SK-N-MC (cell line): ENCODE measurements at regions not wholly inside any gene's neighbourhood (a gene's known extent, or its start where the extent isn't known, plus 50 kb on each side); places are given as distances from the start of the nearest gene placed in this dataset.
A peak's percentile ranks its signal among the peaks of the same experiment; 100 is the strongest.

Experiments used
- DNase-seq: peaks from one replicate; pipeline ENCODE4 v3.0.0-alpha.2; 2011; ENCODE audit warnings: low read depth, low spot score
- H3K27ac ChIP-seq: fragments of 200-600 bp; sonication (generic); 2 replicates; pipeline ENCODE4 v1.5.1; 2016; ENCODE audit warnings: mixed run types
- H3K36me3 ChIP-seq: fragments of 200-600 bp; sonication (generic); 2 replicates; pipeline ENCODE4 v1.6.1; 2017; ENCODE audit warnings: antibody characterized with exemption, low read length, mixed read lengths; ENCODE audit not compliant: insufficient read depth
- H3K4me3 ChIP-seq: fragments of 200-600 bp; sonication (generic); 2 replicates; pipeline ENCODE4 v1.5.1; 2016
- H3K9ac ChIP-seq: fragments of 200-600 bp; sonication (generic); 2 replicates; pipeline ENCODE4 v1.8.0; 2017; ENCODE audit warnings: mixed run types, mixed read lengths; ENCODE audit not compliant: insufficient read length
- H3K9me3 ChIP-seq: fragments of 200-600 bp; sonication (generic); 2 replicates; pipeline ENCODE4 v1.6.1; 2017; ENCODE audit warnings: low read depth, mild to moderate bottlenecking, antibody characterized with exemption, low read length, moderate library complexity, mixed read lengths
- EZH2 ChIP-seq: fragments of 200-600 bp; sonication (generic); IDR thresholded peaks from one replicate; pipeline ENCODE4 v1.6.1; 2017; ENCODE audit warnings: antibody characterized with exemption
- FOXP2 ChIP-seq: optimal IDR thresholded peaks from 2 replicates; pipeline ENCODE3; 2011; ENCODE audit warnings: mild to moderate bottlenecking, moderate library complexity; ENCODE audit not compliant: insufficient read depth; ENCODE audit errors: extremely low read length, control extremely low read depth
- POLR2AphosphoS5 ChIP-seq: IDR thresholded peaks from 2 replicates; pipeline ENCODE4 v1.6.1; 2012; ENCODE audit warnings: mild to moderate bottlenecking, low read depth, low read length, borderline replicate concordance

DNA sequence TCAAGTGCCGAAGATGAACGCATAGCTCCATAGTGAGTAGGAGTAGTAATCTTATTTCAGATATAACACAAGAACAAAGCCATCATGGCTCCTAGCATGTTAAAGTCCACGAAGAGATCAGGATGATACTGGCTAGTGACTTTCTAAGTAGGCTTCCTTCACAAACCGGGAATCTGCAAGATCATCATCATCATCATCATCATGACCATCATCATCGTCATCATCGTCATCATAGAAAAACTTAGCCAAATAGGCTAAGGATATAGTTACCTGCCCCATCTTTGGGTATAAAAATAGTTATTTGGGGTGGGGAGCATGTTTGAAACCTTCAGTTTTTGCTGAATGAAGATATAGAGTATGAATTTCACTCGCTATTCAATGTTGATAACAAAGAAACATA is 57.9 kb downstream of the PYDC2 start:
- TF ChIP-seq EZH2 (no peak), POLR2AphosphoS5 (no peak), FOXP2 (no peak)
- no peak for DNase-seq

DNA sequence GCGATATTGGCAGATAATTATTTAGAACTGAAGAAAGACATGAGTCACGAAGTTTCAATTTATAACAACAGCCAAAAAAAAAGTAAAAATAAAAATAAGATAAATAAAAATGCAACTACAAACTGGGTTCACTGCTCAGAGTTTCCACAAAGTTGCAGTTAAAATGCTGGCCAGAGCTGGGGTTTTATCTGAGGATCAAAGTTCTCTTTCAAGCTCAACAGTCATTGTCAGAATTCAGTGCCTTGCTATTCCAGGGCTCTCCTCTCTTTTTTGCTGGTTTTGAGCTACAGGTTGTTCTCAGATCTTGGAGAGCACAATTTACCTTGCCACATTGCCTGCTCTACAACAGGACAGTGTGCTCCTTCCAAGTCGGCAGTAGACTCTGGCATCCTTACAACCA is 60.1 kb downstream of the PYDC2 start:
- H3K27ac ChIP-seq = no peak overlapping the region
- H3K9me3 ChIP-seq = no peaks in the 10 kb centered on the region
- TF ChIP-seq POLR2AphosphoS5 = no peak
- TF ChIP-seq EZH2 = no peak
- TF ChIP-seq FOXP2 = no peak

More for the DNA sequence above, 57.9 kb downstream of the PYDC2 start:
- Histone ChIP-seq H3K27ac (0 out of 2 replicates have a peak overlapping the region, but pooled peaks have one; percentile 27), H3K36me3 (no peaks in the 10 kb centered on the region), H3K9me3 (no peaks in the 10 kb centered on the region), H3K4me3 (no peak overlapping the region), H3K9ac (no peak overlapping the region)

DNA sequence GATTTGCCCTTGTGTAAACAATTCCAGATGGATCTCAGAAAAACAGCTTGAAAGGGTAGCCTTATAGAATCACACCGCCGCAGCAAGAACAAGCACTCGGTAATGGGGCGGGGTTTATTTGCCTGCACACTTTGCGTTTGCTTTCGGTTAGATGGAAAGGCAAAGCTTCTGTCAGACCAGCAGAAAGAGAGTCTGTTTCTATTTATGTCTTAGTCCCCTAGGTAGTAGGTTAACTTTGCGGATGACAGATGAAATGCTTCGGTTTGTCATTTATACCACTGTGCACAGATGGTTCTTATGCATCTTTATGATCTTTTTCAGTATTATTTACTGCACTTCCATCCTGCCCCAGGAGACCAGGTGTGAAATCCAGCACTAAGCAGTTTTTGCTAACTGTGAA is 62.2 kb downstream of the PYDC2 start:
- H3K36me3 ChIP-seq = no peaks in the 10 kb centered on the region
- H3K9ac ChIP-seq = no peak overlapping the region
- no peak for DNase-seq
- no peak for TF ChIP-seq FOXP2
- no peak for TF ChIP-seq POLR2AphosphoS5
- no peak for TF ChIP-seq EZH2
- no peak overlapping the region for H3K4me3 ChIP-seq
- H3K27ac ChIP-seq = no peak overlapping the region
- H3K9me3 ChIP-seq = no peaks in the 10 kb centered on the region

More for the DNA sequence above, 60.1 kb downstream of the PYDC2 start:
- DNase-seq = no peak
- no peak overlapping the region for H3K9ac ChIP-seq
- H3K4me3 ChIP-seq = no peak overlapping the region
- H3K36me3 ChIP-seq = no peaks in the 10 kb centered on the region

DNA sequence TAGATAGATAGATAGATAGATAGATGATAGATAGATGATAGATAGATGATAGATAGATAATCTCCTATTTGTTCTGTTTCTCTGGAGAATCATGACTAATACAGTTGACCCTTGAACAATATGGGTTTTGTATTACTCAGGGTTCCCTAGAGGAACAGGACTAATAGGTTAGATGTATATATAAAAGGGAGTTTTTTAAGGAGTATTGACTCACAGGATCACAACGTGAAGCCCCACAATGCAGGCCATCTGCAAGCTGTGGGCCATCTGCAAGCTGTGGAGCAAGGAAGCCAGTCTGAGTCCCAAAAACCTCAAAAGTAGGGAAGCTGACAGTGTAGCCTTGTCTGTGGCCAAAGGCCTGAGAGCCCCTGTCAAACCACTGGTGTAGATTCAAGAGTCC is 67.6 kb downstream of the PYDC2 start:
- Histone ChIP-seq H3K9ac (no peak overlapping the region), H3K27ac (no peak overlapping the region), H3K9me3 (no peaks in the 10 kb centered on the region), H3K4me3 (no peak overlapping the region), H3K36me3 (no peaks in the 10 kb centered on the region)
- TF ChIP-seq EZH2 (no peak), POLR2AphosphoS5 (no peak), FOXP2 (no peak)
- DNase-seq = no peak

DNA sequence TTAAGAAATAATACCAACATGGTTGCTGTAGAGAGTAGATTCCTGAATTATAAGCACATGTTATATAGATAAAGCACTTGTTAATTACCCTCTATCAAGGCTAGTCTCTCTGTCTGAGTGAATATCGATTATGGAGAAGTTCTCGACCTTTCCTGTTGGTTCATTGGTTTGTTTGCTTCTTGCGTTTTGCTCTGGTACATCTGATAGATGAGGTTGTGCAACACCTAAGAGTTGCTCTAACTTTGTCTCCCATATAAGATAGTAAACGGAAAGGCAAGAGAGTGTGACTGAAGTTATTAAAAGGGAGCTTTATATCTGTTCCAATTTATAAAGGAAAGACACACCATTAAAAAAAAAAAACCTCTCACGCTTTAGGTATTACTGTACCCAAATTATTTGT is 69.0 kb downstream of the PYDC2 start:
- H3K27ac ChIP-seq = no peak overlapping the region

DNA sequence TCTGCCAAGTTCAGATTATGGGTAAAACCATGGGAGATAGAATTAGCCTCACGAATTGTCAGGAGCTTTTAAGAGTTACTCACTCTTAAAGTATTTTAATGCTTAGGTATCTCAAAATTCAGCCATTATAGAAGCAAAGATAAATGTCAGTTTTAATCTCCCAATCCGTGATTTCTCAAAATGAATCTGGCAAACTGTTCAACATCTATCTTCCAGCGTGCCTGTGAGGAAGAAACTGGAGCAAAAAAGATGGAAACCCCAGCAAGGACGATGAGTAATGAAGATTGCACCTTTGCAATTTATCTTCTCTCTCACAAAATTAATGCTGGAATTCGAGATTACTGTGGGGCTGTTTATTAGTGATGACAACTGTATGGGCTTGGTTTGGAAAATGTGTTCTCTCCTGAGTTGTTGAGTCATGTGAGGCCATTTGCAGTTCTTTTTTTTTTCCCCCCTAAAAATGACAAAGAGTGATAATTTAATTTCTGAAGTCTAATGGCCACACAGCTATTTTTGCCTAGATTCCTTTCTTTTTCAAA is 70.5 kb downstream of the PYDC2 start:
- Histone ChIP-seq H3K9ac (no peak overlapping the region), H3K9me3 (no peaks in the 10 kb centered on the region), H3K27ac (no peak overlapping the region), H3K4me3 (no peak overlapping the region), H3K36me3 (no peaks in the 10 kb centered on the region)
- no peak for DNase-seq
- TF ChIP-seq POLR2AphosphoS5 (no peak), EZH2 (no peak), FOXP2 (no peak)

More for the DNA sequence above, 69.0 kb downstream of the PYDC2 start:
- TF ChIP-seq EZH2 (no peak), FOXP2 (no peak), POLR2AphosphoS5 (no peak)
- Histone ChIP-seq H3K4me3 (no peak overlapping the region), H3K36me3 (no peaks in the 10 kb centered on the region), H3K9ac (no peak overlapping the region), H3K9me3 (no peaks in the 10 kb centered on the region)
- DNase-seq = no peak

DNA sequence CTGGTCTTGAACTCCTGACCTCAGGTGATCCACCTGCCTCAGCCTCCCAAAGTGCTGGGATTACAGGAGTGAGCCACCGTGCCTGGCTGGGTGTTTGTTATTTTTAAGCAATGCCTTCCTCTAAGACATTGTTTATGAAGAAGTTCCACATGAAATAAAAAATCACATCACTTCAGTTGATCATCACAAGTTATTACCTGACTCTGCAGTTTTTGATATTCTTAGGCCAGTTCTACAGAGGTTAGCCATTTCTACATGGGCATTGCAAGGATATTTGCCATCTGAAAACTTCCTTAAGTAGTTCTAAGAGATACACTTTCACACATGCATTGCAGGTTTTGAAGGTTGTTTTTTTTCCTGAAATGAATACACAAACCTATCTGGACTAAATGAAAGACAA is 82.1 kb downstream of the PYDC2 start:
- H3K9ac ChIP-seq = no peak overlapping the region
- TF ChIP-seq FOXP2 = no peak
- no peak overlapping the region for H3K27ac ChIP-seq
- H3K9me3 ChIP-seq = no peaks in the 10 kb centered on the region
- DNase-seq = no peak
- no peaks in the 10 kb centered on the region for H3K36me3 ChIP-seq
- H3K4me3 ChIP-seq = no peak overlapping the region

DNA sequence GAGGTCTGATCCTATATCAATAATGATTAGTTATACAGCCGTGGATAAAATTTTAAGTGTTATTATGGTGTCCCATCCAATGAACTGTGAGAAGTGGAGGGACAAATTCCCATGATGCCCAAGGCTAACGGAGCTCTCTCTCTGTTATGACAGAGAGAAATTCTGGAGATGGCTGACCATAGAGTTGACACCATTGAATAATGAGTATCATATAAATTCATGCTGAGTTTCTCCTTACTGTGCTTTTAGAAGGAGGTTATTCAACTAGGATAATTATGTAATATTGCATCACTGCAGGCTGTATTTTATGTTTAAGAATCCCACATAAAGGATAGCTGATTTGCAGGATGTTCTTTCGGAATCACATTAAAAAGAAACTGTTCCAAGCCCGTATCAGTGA is 82.9 kb downstream of the PYDC2 start:
- Histone ChIP-seq H3K9ac (no peak overlapping the region), H3K4me3 (no peak overlapping the region), H3K9me3 (no peaks in the 10 kb centered on the region), H3K36me3 (no peaks in the 10 kb centered on the region), H3K27ac (peak overlapping the region; percentile 1; the same call in 1 of the 2 replicates)
- no peak for TF ChIP-seq EZH2
- TF ChIP-seq POLR2AphosphoS5 = no peak
- no peak for TF ChIP-seq FOXP2
- DNase-seq = peak; percentile 20

DNA sequence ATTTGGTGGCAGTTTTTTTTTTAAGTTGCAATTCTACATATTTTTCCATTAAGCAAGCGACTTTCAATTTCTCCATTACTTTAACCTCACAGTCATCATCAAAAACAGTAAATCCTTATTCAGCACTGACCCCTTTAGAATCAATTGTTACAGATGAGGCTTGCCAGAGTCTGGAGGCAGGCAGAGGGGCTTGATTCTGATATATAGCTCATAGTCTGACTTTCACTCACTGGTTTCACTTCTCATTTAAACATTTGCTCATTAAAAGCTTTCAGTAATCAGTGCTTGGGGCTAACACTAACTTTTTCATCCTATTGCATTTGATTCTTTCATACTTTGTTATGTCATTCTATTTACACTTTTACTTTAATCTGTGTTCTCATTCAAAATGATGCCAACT is 88.4 kb downstream of the PYDC2 start:
- no peak for DNase-seq
- TF ChIP-seq POLR2AphosphoS5 (no peak), FOXP2 (no peak), EZH2 (no peak)

More for the DNA sequence above, 88.4 kb downstream of the PYDC2 start:
- H3K9me3 ChIP-seq = no peaks in the 10 kb centered on the region
- no peak overlapping the region for H3K27ac ChIP-seq
- H3K9ac ChIP-seq = no peak overlapping the region
- H3K4me3 ChIP-seq = no peak overlapping the region
- no peaks in the 10 kb centered on the region for H3K36me3 ChIP-seq
